GM12878 (cell line): ENCODE measurements at regions not wholly inside any gene's neighbourhood (a gene's known extent, or its start where the extent isn't known, plus 50 kb on each side); places are given as distances from the start of the nearest gene placed in this dataset.

ENCODE experiments used
- ATAC-seq: fragments of 200-7000 bp; cut with Tn5 transposase; 3 replicates; pipeline ENCODE4 v1.9.1; 2020; ENCODE audit warnings: mild to moderate bottlenecking, moderate library complexity
- BruUV-seq: library from RNA; stranded (reverse); fragments of 400-500 nt; replicated peaks from 2 replicates; lab custom pipeline; 2021; lab: Mats Ljungman, UMichigan
- CTCF ChIA-PET: fragments of 300-600 bp; sonication (Branson Sonifier 250); formaldehyde crosslinking; extraction: SDS; loops from one replicate; lab custom pipeline; 2021; ENCODE audit warnings: inconsistent platforms; lab: Yijun Ruan, JAX
- POLR2A ChIA-PET: fragments of 350-600 bp; formaldehyde crosslinking; extraction: SDS; loops from one replicate; lab custom pipeline; 2021; ENCODE audit warnings: inconsistent platforms; lab: Charles Lee
- RAD21 ChIA-PET: fragments of 300-600 bp; sonication (Branson Sonifier 250); formaldehyde crosslinking; loops from one replicate; lab custom pipeline; 2023; ENCODE audit warnings: antibody characterized with exemption; ENCODE audit not compliant: unreplicated experiment; lab: Charles Lee
- SMC1A ChIA-PET: fragments of 300-600 bp; sonication (Branson Sonifier 250); formaldehyde crosslinking; loops from one replicate; lab custom pipeline; 2023; ENCODE audit not compliant: unreplicated experiment, uncharacterized antibody; lab: Charles Lee
- DNase-seq: peaks from one replicate; pipeline ENCODE4 v3.0.0-alpha.2; 2011; ENCODE audit warnings: low read depth, low spot score
- FAIRE-seq: peaks from 3 replicates; lab custom pipeline; 2011; peaks lifted over from hg19 to GRCh38; lab: Jason Lieb, UNC
- H2AFZ ChIP-seq: 2 replicates; pipeline ENCODE4 v1.6.0; 2011; ENCODE audit warnings: low read depth, low read length, control low read depth; ENCODE audit not compliant: control insufficient read depth
- H3K27ac ChIP-seq: 2 replicates; pipeline ENCODE4 v1.5.1; 2011; ENCODE audit warnings: control low read depth; ENCODE audit not compliant: control insufficient read depth, insufficient read depth
- H3K27me3 ChIP-seq, 2 experiments: replicated peaks in 1 of 2; 2 replicates each; pipeline versions ENCODE4 v1.6.0 to v1.6.1; 2011; ENCODE audit warnings: low read length in 1 of 2; ENCODE audit not compliant: control insufficient read depth in 2 of 2, insufficient read depth in 2 of 2
- H3K36me3 ChIP-seq, 2 experiments: 2 replicates each; pipeline ENCODE4 v1.5.1; 2011; ENCODE audit warnings: low read length in 1 of 2; ENCODE audit not compliant: control insufficient read depth in 2 of 2, insufficient read depth in 2 of 2
- H3K4me1 ChIP-seq: 2 replicates; pipeline ENCODE4 v1.6.1; 2011; ENCODE audit warnings: mild to moderate bottlenecking, low read length, moderate library complexity, mixed read lengths; ENCODE audit not compliant: control insufficient read depth, insufficient read depth
- H3K4me2 ChIP-seq: 2 replicates; pipeline ENCODE4 v1.6.0; 2011; ENCODE audit warnings: control low read depth; ENCODE audit not compliant: control insufficient read depth, insufficient read depth
- H3K4me3 ChIP-seq: fragments of 200-600 bp; sonication (generic); 2 replicates; pipeline ENCODE4 v1.5.1; 2016
- H3K79me2 ChIP-seq: 2 replicates; pipeline ENCODE4 v1.6.0; 2011; ENCODE audit warnings: low read length; ENCODE audit not compliant: control insufficient read depth, insufficient read depth
- H3K9ac ChIP-seq: 2 replicates; pipeline ENCODE4 v1.8.0; 2011; ENCODE audit warnings: low read length, control low read depth, mixed read lengths; ENCODE audit not compliant: control insufficient read depth, insufficient read depth
- H3K9me3 ChIP-seq: replicated peaks from 3 replicates; pipeline ENCODE4 v1.5.1; 2011; ENCODE audit warnings: mild to moderate bottlenecking, low read length; ENCODE audit not compliant: control insufficient read depth, insufficient read depth
- H4K20me1 ChIP-seq: 2 replicates; pipeline ENCODE4 v1.6.0; 2011; ENCODE audit not compliant: control insufficient read depth, insufficient read depth
- BACH1 ChIP-seq: fragments of 450-650 bp; IDR thresholded peaks from 2 replicates; pipeline ENCODE4 v1.6.1; 2017; ENCODE audit warnings: mild to moderate bottlenecking, borderline replicate concordance
- CBX5 ChIP-seq: sonication (generic); IDR thresholded peaks from 2 replicates; pipeline ENCODE4 v1.6.1; 2016; ENCODE audit warnings: low read depth, moderate library complexity, mild to moderate bottlenecking, inconsistent platforms
- CEBPB ChIP-seq, 2 experiments: fragments of 150-350 bp in 1 of 2; IDR thresholded peaks; 2 replicates each; pipeline ENCODE4 v1.6.1; 2012 to 2014; ENCODE audit warnings: low read depth in 2 of 2, low read length in 2 of 2, borderline replicate concordance in 1 of 2, inconsistent platforms in 1 of 2
- GABPA ChIP-seq: IDR thresholded peaks from 2 replicates; pipeline ENCODE4 v1.6.1; 2014; ENCODE audit warnings: antibody characterized with exemption, low read depth, mild to moderate bottlenecking, inconsistent platforms
- KAT2A ChIP-seq: conservative IDR thresholded peaks from 2 replicates; pipeline ENCODE4 v1.6.1; 2011; ENCODE audit warnings: low read depth, low read length; ENCODE audit not compliant: control insufficient read depth
- LARP7 ChIP-seq: fragments of 450-650 bp; IDR thresholded peaks from 2 replicates; pipeline ENCODE4 v1.6.1; 2017; ENCODE audit warnings: mild to moderate bottlenecking
- NFXL1 ChIP-seq: fragments of 450-650 bp; IDR thresholded peaks from 2 replicates; pipeline ENCODE4 v1.6.1; 2017; ENCODE audit warnings: antibody characterized with exemption, mild to moderate bottlenecking, borderline replicate concordance
- RAD21 ChIP-seq: IDR thresholded peaks from 2 replicates; pipeline ENCODE4 v1.6.1; 2011; ENCODE audit warnings: mild to moderate bottlenecking, low read depth, low read length, moderate library complexity; ENCODE audit not compliant: insufficient read depth
- RELB ChIP-seq: fragments of 450-650 bp; IDR thresholded peaks from 2 replicates; pipeline ENCODE4 v1.6.1; 2017; ENCODE audit warnings: low read depth, mild to moderate bottlenecking, moderate library complexity
- SPI1 ChIP-seq: IDR thresholded peaks from 2 replicates; pipeline ENCODE4 v1.6.1; 2011; ENCODE audit warnings: low read depth, mild to moderate bottlenecking, low read length, moderate library complexity, borderline replicate concordance; ENCODE audit not compliant: insufficient read depth
- TCF7 ChIP-seq: IDR thresholded peaks from 2 replicates; pipeline ENCODE4 v1.6.1; 2014; ENCODE audit warnings: antibody characterized with exemption, borderline replicate concordance
- ZNF217 ChIP-seq: fragments of 450-650 bp; IDR thresholded peaks from 2 replicates; pipeline ENCODE4 v1.6.1; 2017; ENCODE audit warnings: antibody characterized with exemption, mild to moderate bottlenecking
- WGBS: methylation state at CpG from one replicate; pipeline ENCODE4 v1.1.6; 2016; ENCODE audit warnings: low lambda C conversion rate; ENCODE audit not compliant: insufficient replicate concordance, insufficient coverage; ENCODE audit errors: missing lambda C conversion rate; 5-methylcytosine and 5-hydroxymethylcytosine counted together
- in situ Hi-C: fragments of 300-500 bp; cut with MboI; formaldehyde crosslinking; loops from 9 replicates; pipeline ENCODE4 v1.14.3; 2018; ENCODE audit warnings: mixed read lengths
- intact Hi-C: fragments of 100-400 bp; cut with micrococcal nuclease; formaldehyde crosslinking; loops from one replicate; pipeline ENCODE4 v1.14.2; 2022; ENCODE audit not compliant: unreplicated experiment
- TF ChIP-seq, protein P1 (sequence below): fragments of 450-650 bp; conservative IDR thresholded peaks from 2 replicates; pipeline ENCODE4 v1.6.1; 2017; ENCODE audit warnings: mild to moderate bottlenecking, moderate library complexity
- TF ChIP-seq, protein P2 (sequence below): fragments of 450-650 bp; IDR thresholded peaks from 2 replicates; pipeline ENCODE4 v1.6.1; 2016; ENCODE audit warnings: mild to moderate bottlenecking

DNA sequence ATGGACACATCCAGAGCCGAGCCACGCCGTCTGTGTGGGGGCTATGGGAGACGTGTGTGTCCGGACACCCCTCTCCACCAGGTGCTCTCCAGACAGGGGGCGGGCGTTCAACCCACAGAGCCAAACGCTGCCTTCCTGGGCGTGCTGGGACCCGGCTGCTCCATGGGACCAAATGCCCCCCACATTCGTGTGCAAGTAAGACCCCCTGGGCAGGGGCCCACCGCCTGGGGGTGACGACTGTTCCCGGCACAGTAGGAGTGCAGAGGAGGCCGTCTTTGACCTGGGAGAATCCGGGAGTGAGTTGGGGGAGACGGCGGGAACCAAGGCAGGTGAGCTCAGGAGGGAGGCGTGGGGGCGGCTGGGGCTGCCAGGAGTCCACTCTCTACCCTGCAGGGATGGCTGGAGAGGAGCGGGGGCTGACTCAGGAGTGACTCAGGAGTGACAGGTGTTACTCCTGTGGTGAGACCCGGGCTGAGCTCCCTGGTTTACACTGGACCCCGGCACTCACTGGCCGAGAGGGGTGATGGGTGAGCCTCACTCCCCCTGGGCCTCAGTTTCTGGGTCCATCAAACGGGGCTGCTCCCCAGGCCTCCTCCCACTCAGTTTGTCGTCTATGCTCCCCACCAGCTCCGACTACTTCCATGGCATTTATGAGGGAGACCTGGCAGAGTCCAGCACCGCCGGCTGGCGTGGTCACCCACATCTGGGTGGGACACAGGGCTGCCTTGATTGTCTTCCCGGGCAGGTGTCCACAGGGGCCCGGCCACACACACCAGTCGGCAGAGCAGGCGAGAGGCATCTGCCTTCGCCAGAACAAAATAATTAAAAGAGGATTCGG, 95.0 kb downstream of the MICALL2 start:
- ChIA-PET RAD21 (no interaction called here), CTCF (no interaction called here)
- no peak overlapping the region for H3K4me2 ChIP-seq

More for the DNA sequence above, 95.0 kb downstream of the MICALL2 start:
- in situ Hi-C loops (no loop called here), intact Hi-C loops (no loop called here)
- Histone ChIP-seq H3K27me3 (0 out of 4 replicates have a peak, but pooled peaks cover 0 to 3% of the 10 kb centered on the region in 2 experiments), H3K9ac (no peak overlapping the region), H3K79me2 (no peaks in the 10 kb centered on the region), H3K9me3 (no peaks in the 10 kb centered on the region; the same call in 2 of the 3 replicates), H3K4me3 (no peak overlapping the region), H4K20me1 (no peaks in the 10 kb centered on the region), H2AFZ (no peak overlapping the region), H3K36me3 (no peaks in the 10 kb centered on the region), H3K4me1 (no peaks in the 10 kb centered on the region), H3K27ac (no peak overlapping the region)
- TF ChIP-seq SPI1 = no peak
- TF ChIP-seq TCF7 = no peak
- TF ChIP-seq, protein P1, sequence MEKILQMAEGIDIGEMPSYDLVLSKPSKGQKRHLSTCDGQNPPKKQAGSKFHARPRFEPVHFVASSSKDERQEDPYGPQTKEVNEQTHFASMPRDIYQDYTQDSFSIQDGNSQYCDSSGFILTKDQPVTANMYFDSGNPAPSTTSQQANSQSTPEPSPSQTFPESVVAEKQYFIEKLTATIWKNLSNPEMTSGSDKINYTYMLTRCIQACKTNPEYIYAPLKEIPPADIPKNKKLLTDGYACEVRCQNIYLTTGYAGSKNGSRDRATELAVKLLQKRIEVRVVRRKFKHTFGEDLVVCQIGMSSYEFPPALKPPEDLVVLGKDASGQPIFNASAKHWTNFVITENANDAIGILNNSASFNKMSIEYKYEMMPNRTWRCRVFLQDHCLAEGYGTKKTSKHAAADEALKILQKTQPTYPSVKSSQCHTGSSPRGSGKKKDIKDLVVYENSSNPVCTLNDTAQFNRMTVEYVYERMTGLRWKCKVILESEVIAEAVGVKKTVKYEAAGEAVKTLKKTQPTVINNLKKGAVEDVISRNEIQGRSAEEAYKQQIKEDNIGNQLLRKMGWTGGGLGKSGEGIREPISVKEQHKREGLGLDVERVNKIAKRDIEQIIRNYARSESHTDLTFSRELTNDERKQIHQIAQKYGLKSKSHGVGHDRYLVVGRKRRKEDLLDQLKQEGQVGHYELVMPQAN = no peak
- TF ChIP-seq BACH1 = no peak
- TF ChIP-seq NFXL1 = no peak
- no peak for TF ChIP-seq CBX5
- no peak for TF ChIP-seq GABPA
- no peak for TF ChIP-seq KAT2A
- no peak for TF ChIP-seq CEBPB (IDR thresholded peaks at IDR 0.05; ENCODE audit: borderline replicate concordance in 1 of 2, low read depth in 2 of 2, low read length in 2 of 2)
- no peak for TF ChIP-seq LARP7
- no peak for TF ChIP-seq RELB
- no peak for TF ChIP-seq ZNF217
- TF ChIP-seq RAD21 = no peak
- TF ChIP-seq, protein P2, sequence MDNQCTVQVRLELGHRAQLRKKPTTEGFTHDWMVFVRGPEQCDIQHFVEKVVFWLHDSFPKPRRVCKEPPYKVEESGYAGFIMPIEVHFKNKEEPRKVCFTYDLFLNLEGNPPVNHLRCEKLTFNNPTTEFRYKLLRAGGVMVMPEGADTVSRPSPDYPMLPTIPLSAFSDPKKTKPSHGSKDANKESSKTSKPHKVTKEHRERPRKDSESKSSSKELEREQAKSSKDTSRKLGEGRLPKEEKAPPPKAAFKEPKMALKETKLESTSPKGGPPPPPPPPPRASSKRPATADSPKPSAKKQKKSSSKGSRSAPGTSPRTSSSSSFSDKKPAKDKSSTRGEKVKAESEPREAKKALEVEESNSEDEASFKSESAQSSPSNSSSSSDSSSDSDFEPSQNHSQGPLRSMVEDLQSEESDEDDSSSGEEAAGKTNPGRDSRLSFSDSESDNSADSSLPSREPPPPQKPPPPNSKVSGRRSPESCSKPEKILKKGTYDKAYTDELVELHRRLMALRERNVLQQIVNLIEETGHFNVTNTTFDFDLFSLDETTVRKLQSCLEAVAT = no peak
- 57% methylated on average over 30 of the region's 36 CpGs for WGBS
- SMC1A ChIA-PET = no interaction called here
- POLR2A ChIA-PET = no interaction called here
- BruUV-seq = no TSS peak
- FAIRE-seq = no peak
- no peak for DNase-seq
- no peak for ATAC-seq
